ENCODE measurements at regions not wholly inside any gene's neighbourhood (a gene's known extent, or its start where the extent isn't known, plus 50 kb on each side); places are given as distances from the start of the nearest gene placed in this dataset.

DNA sequence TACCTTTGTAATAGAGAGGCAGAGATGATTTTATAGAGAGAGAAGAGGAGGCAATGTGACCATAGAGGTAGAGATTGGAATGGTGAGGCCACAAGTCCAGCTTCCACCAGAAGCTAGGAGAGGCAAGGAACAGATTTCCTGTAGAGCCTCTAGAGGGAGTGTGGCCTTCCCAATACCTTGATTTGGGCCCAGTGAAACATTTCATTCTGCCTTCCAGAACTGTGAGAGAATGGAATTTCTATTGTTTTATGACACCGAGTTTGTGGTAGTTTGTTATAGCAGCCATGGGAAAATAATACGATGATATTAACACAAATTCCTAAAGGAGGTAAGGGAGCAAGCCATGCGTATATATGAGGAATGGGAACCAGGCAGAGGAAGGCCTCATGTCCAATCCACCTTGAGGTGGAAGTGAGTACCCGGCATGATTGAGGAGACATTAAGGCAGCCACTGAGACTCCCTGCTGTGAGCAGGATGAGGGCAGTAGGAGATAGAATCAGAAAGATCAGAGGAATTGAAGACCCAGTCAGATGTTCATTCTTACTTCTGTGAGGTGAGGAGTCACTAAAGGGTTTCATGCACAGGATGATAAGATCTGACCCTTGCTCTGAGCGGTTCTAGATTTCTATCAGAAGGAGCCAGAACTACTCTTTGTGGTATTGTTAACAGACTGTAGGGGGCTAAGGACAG is 636.3 kb upstream of the IMPG1 start:
- no peak for DNase-seq (ENCODE audit: extremely low spot score)
- ChIA-PET POLR2A (no interaction called here), CTCF (no interaction called here)
- TF ChIP-seq, protein P1, sequence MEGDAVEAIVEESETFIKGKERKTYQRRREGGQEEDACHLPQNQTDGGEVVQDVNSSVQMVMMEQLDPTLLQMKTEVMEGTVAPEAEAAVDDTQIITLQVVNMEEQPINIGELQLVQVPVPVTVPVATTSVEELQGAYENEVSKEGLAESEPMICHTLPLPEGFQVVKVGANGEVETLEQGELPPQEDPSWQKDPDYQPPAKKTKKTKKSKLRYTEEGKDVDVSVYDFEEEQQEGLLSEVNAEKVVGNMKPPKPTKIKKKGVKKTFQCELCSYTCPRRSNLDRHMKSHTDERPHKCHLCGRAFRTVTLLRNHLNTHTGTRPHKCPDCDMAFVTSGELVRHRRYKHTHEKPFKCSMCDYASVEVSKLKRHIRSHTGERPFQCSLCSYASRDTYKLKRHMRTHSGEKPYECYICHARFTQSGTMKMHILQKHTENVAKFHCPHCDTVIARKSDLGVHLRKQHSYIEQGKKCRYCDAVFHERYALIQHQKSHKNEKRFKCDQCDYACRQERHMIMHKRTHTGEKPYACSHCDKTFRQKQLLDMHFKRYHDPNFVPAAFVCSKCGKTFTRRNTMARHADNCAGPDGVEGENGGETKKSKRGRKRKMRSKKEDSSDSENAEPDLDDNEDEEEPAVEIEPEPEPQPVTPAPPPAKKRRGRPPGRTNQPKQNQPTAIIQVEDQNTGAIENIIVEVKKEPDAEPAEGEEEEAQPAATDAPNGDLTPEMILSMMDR (IDR thresholded peaks at IDR 0.05; ENCODE audit: control extremely low read depth, extremely low read depth, low read depth, missing control alignments) = no peak

DNA sequence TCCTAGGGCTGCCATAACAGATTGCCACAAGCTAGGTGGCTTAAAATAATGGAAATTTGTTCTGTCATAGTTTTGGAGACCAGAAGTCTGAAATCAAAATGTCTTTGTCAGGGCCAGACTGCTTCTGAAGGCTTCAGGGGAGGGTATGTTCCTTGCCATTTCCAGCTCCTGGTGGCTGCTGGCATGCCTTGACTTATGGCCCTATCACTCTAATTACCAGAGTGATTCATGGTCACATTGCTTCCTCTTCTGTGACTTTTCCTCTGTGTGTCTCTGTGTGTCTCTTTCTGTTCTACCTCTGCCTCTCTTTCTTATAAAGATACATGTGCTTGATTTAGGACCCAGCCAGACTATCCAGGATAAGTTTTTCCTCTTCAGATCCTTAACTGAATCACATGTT is 635.2 kb upstream of the IMPG1 start:
- POLR2A ChIA-PET = no interaction called here
- TF ChIP-seq, protein P1 (IDR thresholded peaks at IDR 0.05; ENCODE audit: control extremely low read depth, extremely low read depth, low read depth, missing control alignments) = no peak
- CTCF ChIA-PET = no interaction called here
- no peak for DNase-seq (ENCODE audit: extremely low spot score)

DNA sequence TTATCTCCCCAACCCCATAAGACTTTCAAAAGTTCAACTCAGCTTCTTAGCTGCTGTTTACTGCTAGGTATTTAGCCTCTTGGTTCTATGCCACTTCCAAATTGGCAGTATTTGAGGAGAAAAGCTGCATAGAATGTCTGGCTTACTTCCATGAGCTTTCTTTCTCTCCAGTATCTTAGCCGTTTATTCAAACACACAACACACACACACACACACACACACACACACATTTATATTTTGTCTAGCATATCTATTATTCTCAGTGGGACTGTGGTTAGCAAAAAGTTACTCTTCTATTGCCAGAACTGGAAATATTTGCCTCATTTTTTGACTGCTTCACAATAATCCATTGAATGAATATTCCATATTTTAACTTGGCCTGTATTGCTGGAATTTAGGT is 634.2 kb upstream of the IMPG1 start:
- POLR2A ChIA-PET = no interaction called here
- no peak for DNase-seq (ENCODE audit: extremely low spot score)
- CTCF ChIA-PET = no interaction called here
- TF ChIP-seq, protein P1 (IDR thresholded peaks at IDR 0.05; ENCODE audit: control extremely low read depth, extremely low read depth, low read depth, missing control alignments) = no peak

DNA sequence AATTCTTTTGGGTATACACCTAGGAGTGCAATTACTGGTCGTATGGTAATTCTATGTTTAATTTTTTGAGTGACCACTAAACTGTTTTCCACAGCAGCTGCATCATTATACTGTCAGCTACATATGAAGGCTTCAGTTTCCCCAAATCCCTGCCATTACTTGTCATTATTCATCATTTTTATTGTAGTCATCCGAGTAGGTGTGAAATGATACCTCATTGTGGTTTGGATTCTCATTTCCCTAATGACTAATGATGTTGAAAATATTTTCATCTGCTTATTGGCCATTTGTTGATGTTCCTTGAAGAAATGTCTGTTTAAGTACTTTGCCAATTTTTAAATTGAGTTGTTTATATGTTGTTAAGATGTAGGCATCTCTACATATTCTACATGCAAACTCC is 633.6 kb upstream of the IMPG1 start:
- CTCF ChIA-PET = no interaction called here
- POLR2A ChIA-PET = no interaction called here

DNA sequence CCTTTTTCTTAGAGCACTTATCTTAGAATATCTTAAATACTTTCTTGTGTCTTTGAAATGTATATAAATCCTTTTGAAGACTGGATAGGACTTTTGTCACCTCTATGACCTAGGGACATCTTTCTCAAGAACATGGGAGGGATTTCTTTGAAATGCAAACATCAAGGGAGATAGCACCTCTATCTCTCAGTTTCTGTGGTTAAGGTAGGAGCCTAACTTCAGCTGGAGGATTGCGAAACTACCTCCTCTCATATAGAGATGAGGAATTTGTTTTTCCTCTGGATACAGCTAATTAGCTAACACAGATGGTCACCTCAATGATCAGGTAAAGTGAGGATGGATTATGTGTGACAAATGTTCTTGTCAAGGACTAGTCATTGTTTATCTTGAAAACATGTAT is 631.3 kb upstream of the IMPG1 start:
- ChIA-PET POLR2A (no interaction called here), CTCF (no interaction called here)
- DNase-seq (ENCODE audit: extremely low spot score) = no peak
- TF ChIP-seq, protein P1 (IDR thresholded peaks at IDR 0.05; ENCODE audit: control extremely low read depth, extremely low read depth, low read depth, missing control alignments) = no peak

More for the DNA sequence above, 633.6 kb upstream of the IMPG1 start:
- DNase-seq (ENCODE audit: extremely low spot score) = no peak
- TF ChIP-seq, protein P1 (IDR thresholded peaks at IDR 0.05; ENCODE audit: control extremely low read depth, extremely low read depth, low read depth, missing control alignments) = no peak

DNA sequence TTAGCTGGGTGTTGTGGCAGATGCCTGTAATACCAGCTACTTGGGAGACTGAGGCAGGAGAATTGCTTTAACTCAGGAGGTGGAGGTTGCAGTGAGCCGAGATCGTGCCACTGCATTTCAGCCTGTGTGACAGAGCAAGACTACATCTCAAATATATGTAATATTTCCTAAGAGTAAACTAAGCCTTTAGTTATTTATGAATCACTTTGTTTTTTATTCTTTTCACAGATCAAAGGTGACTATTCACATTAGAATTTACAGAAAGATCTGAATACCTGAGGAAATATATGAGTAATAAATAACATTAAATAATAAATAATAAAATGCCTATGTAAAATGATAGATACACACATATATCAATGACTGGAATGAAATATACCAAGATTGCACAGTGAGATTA is 630.8 kb upstream of the IMPG1 start:
- POLR2A ChIA-PET = no interaction called here
- CTCF ChIA-PET = no interaction called here
- TF ChIP-seq, protein P1 (IDR thresholded peaks at IDR 0.05; ENCODE audit: control extremely low read depth, extremely low read depth, low read depth, missing control alignments) = no peak
- DNase-seq (ENCODE audit: extremely low spot score) = no peak

DNA sequence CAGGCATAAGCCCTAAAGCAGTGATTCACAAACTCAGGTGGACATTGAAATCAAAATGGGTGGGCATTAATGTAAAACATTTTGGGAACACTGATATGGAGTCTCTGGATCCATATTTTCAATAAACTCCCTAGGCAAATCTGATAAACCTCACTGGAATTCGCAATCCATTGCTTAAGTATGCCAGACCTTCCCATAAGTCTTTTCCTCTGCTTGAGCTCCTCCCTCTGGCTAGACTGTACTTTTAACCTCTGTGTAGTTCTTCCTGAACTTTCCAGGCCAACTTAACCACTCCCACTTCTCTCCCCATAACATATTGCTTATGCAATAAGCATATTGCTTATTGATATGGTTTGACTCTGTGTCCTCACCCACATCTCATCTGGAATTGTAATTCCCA is 629.7 kb upstream of the IMPG1 start:
- ChIA-PET POLR2A (no interaction called here), CTCF (no interaction called here)
- TF ChIP-seq, protein P1 (IDR thresholded peaks at IDR 0.05; ENCODE audit: control extremely low read depth, extremely low read depth, low read depth, missing control alignments) = no peak
- no peak for DNase-seq (ENCODE audit: extremely low spot score)
